ENCODE measurements at regions not wholly inside any gene's neighbourhood (a gene's known extent, or its start where the extent isn't known, plus 50 kb on each side); places are given as distances from the start of the nearest gene placed in this dataset.
A peak's percentile ranks its signal among the peaks of the same experiment; 100 is the strongest.

- intact Hi-C loops (cut with DNase I): no loop called here
- no peak for DNase-seq
- ATAC-seq: no peak
These were observed 354.6 kb upstream of the CDH11 start for GRCh38 chr16:65476448-65476955.

GRCh38 chr16:65473699-65474098, 351.8 kb upstream of the CDH11 start:
- peak in 1 of 2 donors; percentile 77 for ATAC-seq
- DNase-seq: no peak
- intact Hi-C loops (cut with DNase I): no loop called here

GRCh38 chr16:65469116-65469515, 347.3 kb upstream of the CDH11 start:
- DNase-seq (no peak), ATAC-seq (peak in 1 of 2 donors; percentile 53)
- intact Hi-C loops (cut with DNase I): no loop called here

DNA sequence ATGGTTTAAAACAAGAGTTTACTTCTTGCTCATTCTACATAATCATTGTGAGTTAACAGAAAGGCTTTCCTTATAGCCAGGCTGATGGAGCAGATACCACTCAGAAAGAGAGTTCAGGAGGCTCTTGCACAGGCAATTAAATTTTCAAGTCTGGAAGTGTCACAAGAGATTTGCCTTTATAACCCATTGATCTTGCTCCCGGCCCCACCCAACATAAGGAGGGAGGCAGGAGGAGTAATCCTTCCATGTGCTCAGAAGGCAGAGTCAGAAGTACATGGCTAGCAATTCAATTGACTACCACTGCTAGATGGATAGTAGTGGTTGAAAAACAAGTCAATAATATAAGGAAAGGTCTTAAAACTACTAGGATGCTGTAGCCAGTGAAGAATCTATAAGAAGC, 346.3 kb upstream of the CDH11 start:
- ATAC-seq (no peak), DNase-seq (no peak)
- intact Hi-C loops (cut with DNase I): no loop called here

GRCh38 chr16:65463652-65464260, 341.9 kb upstream of the CDH11 start:
- no peak for DNase-seq
- intact Hi-C loops (cut with DNase I): no loop called here
- ATAC-seq: no peak

GRCh38 chr16:65457084-65457483, 335.2 kb upstream of the CDH11 start:
- intact Hi-C loops (cut with DNase I): no loop called here
- DNase-seq (no peak), ATAC-seq (no peak)

GRCh38 chr16:65455761-65456160, 333.9 kb upstream of the CDH11 start:
- ATAC-seq (no peak), DNase-seq (no peak)
- intact Hi-C loops (cut with DNase I): no loop called here

DNA sequence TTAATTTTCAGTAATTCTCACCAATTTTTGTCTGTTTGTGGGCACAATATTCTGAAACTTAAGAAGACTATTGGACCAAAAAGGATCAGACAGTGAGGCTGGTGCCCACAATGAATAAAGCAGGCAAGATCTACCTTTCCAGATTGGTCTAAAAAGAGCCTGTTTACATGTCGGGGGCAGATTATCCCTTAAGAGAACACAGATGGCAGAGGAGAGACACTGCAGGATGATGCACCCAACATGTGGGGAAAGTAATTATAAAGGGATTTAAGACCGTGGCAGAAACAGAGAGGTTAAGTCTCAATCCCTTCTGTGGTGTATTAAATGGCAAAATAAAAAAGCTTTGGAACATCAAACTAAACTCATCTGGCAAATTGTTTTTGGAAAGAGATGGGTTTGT, 331.8 kb upstream of the CDH11 start:
- intact Hi-C loops (cut with DNase I): no loop called here
- no peak for DNase-seq
- no peak for ATAC-seq

GRCh38 chr16:65449526-65449925, 327.7 kb upstream of the CDH11 start:
- ATAC-seq (no peak), DNase-seq (no peak)
- intact Hi-C loops (cut with DNase I): no loop called here

- DNase-seq (no peak), ATAC-seq (no peak)
- intact Hi-C loops (cut with DNase I): no loop called here
These were observed 324.6 kb upstream of the CDH11 start for GRCh38 chr16:65446427-65446826.

DNA sequence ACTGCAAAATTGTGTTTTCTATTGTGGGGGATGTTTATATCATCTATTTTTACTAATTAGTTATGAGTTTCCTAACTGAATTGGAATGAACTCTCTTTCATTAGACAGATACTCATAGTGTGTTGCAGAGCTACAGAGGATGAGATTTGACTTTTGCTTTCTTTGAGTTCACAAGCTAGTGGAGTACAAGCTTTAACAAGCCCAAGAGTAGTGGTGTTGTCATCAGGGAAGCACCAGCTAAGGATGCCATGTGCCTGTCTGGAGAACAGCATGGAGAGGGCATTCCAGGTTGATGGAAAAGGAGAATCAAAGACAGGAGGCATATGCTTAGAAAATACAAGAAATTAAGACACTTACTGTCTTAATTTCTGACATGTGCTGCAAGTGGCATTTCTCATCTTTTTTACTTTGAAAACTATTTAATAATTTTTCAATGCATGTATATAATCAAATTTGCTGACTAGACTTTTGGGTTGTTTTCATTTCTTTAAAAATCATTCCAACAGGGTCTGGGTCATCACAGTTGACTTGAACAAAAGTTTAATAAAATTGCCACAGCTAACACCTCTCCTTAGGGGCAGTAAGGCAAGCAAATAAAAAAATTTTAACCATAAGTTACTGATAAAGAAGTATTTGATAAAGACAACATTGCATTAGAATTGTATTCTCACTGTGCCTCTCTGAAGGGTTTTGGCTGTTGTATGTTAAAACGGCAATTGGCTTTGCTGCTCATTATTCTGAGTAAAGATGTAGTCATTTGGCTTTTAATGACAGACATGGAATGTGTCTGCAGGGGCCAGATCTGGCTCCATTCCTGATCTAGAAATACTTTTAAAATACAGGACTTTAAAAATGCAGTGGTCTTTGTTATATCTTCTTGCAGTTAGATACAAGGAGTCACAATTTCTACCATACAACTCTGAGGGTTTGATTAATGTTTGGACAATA, 323.7 kb upstream of the CDH11 start:
- intact Hi-C loops (cut with DNase I): no loop called here
- ATAC-seq (no peak), DNase-seq (no peak)

GRCh38 chr16:65441501-65441900, 319.6 kb upstream of the CDH11 start:
- DNase-seq (no peak), ATAC-seq (no peak)

GRCh38 chr16:65429504-65430181, 307.8 kb upstream of the CDH11 start:
- intact Hi-C loops (cut with DNase I): no loop called here
- no peak for ATAC-seq
- DNase-seq: no peak

More at GRCh38 chr16:65441501-65441900, 319.6 kb upstream of the CDH11 start:
- intact Hi-C loops (cut with DNase I): no loop called here

DNA sequence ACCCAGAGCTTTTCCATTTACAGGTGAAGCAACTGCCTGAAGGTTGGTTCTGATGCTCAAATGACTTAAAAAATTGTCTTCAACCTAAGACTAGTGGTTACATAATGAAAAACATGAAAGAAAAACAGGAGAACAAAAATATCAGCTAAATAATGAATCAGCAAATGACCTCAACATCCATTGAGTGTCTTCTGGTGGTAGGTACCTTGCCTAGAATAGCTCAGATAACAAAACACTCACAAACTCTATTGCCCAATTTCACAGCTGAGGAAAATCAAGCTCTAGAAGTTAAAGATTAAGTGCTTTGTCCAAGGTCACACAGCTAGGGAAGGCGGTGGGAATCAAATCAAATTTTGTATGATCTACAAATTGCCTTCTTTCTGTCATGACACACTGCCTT, 304.6 kb upstream of the CDH11 start:
- no peak for ATAC-seq
- intact Hi-C loops (cut with DNase I): no loop called here
- no peak for DNase-seq

GRCh38 chr16:65422934-65423333, 301.1 kb upstream of the CDH11 start:
- ATAC-seq (peak in 1 of 2 donors; percentile 34), DNase-seq (no peak)
- intact Hi-C loops (cut with DNase I): no loop called here

GRCh38 chr16:65421596-65421995, 299.7 kb upstream of the CDH11 start:
- no peak for ATAC-seq
- intact Hi-C loops (cut with DNase I): no loop called here
- DNase-seq: no peak

- intact Hi-C loops (cut with DNase I): no loop called here
- ATAC-seq (no peak), DNase-seq (no peak)
These were observed 296.6 kb upstream of the CDH11 start for GRCh38 chr16:65418435-65418834.

GRCh38 chr16:65415460-65415859, 293.6 kb upstream of the CDH11 start:
- ATAC-seq (no peak), DNase-seq (no peak)
- intact Hi-C loops (cut with DNase I): no loop called here

DNA sequence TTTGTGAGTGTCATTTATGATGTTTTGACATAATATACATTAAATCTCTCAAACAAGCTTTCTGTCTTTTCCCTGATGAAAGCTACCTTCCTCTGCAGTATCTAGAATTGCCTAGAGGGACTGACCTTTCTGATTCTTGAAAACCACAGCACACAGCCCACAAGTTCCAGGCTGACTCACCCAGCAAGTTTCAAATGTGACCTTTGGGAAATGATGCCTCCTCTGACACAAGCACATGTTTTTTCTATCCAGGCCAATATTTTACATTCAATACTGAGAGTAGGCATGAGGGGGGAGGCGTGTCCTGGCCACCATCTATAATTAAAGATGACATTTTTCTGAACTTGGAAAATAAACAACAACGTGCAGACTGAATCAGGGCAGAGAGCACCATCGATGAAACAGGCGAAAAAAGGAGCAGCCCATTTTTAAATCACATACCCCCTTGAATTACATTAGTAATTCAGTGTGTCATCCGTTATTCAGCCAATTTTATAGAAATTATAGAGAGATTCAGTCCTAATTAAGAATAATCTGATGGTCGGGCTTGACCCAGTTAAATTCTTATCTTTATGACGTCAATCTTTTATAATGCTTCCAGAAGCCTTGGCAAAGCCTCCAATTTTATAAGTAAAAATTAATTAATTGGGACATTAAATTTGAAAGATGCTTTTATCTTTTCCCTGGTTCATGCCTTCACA, 292.6 kb upstream of the CDH11 start:
- intact Hi-C loops (cut with DNase I): no loop called here
- ATAC-seq (peak in 1 of 2 donors; percentile 23), DNase-seq (no peak)
